Nephron (organoid): ENCODE measurements at regions not wholly inside any gene's neighbourhood (a gene's known extent, or its start where the extent isn't known, plus 50 kb on each side); places are given as distances from the start of the nearest gene placed in this dataset.
"Not testable (repeated sequence)": the region's sequence is repeated elsewhere in the genome, so short reads cannot be mapped to it uniquely, and the experiment has no call there.

Experiments used
- H3K27ac Mint-ChIP-seq, 3 experiments: 2 replicates each; pipeline ENCODE4 v1.8.0; 2020; ENCODE audit warnings: mixed read lengths in 3 of 3, mild to moderate bottlenecking in 2 of 3, moderate library complexity in 1 of 3
- H3K27me3 Mint-ChIP-seq: 2 replicates; pipeline ENCODE4 v1.8.0; 2021; ENCODE audit warnings: low read depth, mild to moderate bottlenecking, moderate library complexity, mixed read lengths
- H3K36me3 Mint-ChIP-seq: 2 replicates; pipeline ENCODE4 v1.8.0; 2020; ENCODE audit warnings: low read depth, mixed read lengths
- H3K4me1 Mint-ChIP-seq: 2 replicates; pipeline ENCODE4 v1.8.0; 2020; ENCODE audit warnings: mixed read lengths
- H3K4me3 Mint-ChIP-seq, 3 experiments: 2 replicates each; pipeline ENCODE4 v1.8.0; 2020; ENCODE audit warnings: mild to moderate bottlenecking in 3 of 3, mixed read lengths in 3 of 3, moderate library complexity in 2 of 3
- H3K9me3 Mint-ChIP-seq: 2 replicates; pipeline ENCODE4 v1.8.0; 2020; ENCODE audit warnings: mixed read lengths

GRCh38 chrX:91206785-91207184, 227.9 kb upstream of the PABPC5 start:
- H3K36me3 Mint-ChIP-seq, H3K4me3 Mint-ChIP-seq, H3K27me3 Mint-ChIP-seq, H3K4me1 Mint-ChIP-seq, H3K9me3 Mint-ChIP-seq: not testable (repeated sequence)
- H3K27ac Mint-ChIP-seq = peak overlapping the region in 1 of 3 experiments; percentile 25
